ENCODE measurements at regions not wholly inside any gene's neighbourhood (a gene's known extent, or its start where the extent isn't known, plus 50 kb on each side); places are given as distances from the start of the nearest gene placed in this dataset.
"Not testable (repeated sequence)": the region's sequence is repeated elsewhere in the genome, so short reads cannot be mapped to it uniquely, and the experiment has no call there.

DNA sequence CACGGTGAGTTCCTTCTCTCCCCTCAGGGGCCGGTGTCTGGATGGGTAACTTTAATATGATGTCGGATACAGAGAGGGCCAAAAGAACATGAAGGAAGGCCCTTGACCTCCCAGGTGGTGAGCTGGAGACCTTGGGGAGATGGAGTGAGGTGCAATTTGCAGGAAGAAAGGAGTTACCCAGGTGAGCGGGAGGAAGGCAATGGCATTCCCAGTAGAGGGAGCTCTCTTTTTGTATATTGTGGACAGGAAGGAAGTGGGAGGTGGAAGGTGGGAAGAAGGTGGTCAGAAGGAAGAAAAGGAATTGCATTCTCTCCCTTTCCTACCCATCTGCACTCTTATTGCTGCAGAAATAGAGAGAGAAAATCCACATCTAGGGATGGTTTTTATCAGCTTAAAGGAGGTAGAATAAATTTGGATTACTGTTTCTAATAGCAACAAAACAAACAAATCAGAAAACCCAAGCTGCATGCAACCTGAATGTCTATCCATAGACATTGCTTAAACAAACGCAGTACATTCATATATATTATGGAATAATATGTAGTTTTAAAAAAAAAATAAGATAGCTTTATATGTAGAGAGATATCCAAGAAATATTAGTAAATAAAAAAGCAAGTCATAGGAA is 169.0 kb upstream of the TSC22D2 start:
- FAIRE-seq, result no peak

DNA sequence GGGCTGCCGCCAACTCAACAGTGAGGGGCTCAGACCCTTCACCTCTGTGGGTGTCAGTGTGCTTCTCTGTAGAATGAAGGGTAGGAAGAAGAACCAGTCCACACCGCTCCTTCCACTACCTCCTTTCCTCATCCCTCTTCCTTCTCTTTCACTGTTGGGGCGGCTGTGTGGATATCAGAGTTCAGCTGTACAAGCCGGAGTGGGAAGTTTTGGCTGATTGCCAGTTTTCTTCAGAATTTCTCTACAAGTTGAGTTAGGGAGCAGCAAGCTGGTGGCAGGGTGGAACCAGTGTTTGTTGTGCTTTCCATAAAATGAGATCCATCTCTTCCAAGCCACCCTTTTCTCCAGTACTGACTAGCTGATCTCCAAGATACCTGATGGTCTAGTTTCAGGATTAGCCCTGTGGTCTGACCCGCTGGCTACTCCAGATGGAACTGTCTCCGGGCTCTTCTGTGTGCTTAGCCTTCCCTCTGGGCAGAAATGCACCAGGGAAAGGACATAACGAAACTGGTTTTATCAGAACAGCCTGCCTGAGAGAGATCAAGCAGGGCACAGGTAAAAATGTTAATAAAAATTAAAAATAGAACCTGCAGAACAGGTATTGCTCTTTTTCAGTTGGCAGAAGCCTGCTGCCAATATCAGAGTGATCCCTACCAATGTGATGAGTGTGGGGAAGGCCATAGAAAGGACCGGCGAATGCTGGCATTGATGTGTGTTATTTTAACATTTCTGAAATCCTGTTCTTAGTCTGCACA is 169.9 kb upstream of the TSC22D2 start:
- no peak for FAIRE-seq

GRCh38 chr3:150237490-150237889 is 170.6 kb upstream of the TSC22D2 start:
- no peak for FAIRE-seq

DNA sequence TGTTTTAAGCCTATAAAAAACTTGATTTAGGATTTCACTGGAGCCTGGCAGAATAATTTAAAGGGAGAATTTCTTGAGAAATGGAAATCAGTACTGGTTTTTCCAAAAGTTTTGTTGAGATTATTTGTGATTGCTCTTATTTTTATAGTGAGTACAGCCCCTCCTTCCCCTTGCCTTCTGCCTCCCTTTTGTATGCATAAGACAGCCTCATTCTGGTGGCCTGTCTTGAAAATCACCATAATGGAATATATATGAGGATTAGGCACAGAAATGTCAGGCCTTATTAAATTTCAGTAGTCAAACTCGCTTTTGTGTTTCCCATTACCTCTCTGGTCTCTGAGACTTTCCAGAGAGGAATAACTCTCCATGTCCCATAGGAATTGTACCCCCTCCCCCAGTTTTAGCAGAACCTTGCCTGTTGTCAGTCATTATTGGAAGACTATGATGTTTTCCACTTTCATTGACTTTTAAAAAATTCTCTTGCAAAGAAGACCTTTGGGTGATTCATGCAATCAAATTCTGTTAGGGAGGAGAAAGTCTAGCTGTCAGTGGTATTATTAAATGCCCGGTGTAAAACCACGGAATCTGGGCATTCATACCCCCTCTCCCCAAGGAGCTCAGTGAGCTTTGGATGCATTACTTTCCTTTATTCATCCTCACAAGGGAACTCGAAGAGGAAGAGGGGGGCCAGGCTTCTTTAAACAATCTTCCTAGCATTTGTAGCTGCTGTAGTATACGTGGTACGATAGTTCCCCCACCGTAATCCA is 171.6 kb upstream of the TSC22D2 start:
- FAIRE-seq, result no peak

- FAIRE-seq, result no peak
Measured at GRCh38 chr3:150235799-150236198, 172.3 kb upstream of the TSC22D2 start.

DNA sequence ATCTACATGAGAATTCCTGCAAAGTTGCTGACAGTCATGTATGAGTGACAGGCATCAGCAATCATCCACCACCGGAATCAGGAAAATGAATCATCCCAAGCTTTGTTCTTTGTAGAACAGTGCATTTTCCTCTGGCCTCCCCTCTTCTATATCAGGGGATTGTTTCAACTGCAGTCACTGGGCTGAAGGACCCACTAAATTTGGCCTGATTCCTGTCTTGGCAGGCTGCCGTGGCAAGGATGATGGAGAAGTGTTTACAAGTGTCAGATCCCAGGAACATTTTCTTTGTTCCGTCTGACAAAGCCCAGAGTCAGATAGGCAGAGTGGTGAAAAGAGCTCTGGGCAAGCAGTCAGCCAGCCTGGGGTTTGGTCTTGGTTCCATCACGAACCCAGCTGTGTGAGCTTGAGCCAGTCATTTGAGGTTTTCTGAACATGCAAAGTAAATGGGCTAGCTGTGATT is 175.1 kb upstream of the TSC22D2 start:
- FAIRE-seq, result no peak

- no peak for FAIRE-seq
Measured at GRCh38 chr3:150230037-150230436, 178.1 kb upstream of the TSC22D2 start.

- not testable (repeated sequence) for FAIRE-seq
Measured at GRCh38 chr3:150228626-150229025, 179.5 kb upstream of the TSC22D2 start.

DNA sequence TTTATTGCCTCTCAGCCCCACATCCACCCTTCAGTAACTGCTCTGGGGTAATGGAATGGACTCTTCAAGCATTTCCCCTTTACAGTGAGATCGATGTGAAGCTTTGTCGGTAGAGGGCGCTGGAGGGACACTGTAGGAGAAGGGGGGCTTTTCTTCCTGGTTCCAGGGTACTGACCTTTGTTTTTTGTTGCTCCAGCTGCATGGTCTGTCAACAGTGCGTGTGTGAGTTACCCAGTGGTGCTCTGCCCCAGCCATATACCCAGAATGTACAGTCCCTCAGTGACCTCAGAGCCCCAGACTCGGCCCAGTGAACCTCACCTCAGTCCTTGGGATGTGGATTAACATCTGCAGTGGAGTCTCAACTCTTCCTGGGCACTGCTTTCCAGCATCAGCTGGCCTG is 180.3 kb upstream of the TSC22D2 start:
- FAIRE-seq, result no peak

GRCh38 chr3:150225986-150226385 is 182.1 kb upstream of the TSC22D2 start:
- no peak for FAIRE-seq

GRCh38 chr3:150223558-150223957 is 184.5 kb upstream of the TSC22D2 start:
- no peak for FAIRE-seq

DNA sequence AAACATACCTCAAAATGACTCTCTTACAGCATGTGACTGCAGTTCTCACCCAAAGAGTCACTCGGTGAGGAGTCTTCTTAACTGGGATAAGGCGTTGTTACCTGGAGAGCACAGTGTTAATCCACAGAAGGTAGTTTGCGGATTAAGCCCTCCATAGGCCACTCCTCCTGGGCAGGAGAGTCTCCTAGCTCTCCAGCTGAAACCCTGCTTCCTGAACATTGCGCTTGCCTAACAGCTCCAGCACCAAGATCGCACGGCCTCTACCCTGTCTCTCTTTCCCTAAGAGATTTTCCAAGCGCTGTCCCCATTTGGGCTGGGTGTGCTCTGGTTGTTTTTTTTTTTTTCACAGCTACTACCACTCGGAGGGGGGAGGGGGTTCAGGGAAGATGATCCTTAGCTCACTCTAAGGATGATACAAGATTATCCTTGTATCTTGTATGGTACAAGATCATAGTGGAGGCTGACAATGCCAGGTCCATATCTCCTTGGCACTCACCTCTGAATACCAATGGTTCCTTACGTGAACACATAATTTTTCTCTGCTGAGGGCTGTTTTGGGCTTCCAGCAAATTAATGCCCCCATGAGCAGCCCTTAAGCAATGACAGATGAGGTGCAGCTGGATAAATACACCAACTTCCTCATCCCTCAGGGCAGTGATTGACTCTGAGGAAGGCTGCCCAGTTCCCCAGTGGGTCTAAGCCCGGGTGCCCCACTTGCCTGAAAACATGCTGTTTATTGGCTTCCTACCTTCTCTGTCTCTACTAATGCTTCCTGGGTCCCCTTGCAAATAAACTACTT is 185.2 kb upstream of the TSC22D2 start:
- FAIRE-seq, result no peak

DNA sequence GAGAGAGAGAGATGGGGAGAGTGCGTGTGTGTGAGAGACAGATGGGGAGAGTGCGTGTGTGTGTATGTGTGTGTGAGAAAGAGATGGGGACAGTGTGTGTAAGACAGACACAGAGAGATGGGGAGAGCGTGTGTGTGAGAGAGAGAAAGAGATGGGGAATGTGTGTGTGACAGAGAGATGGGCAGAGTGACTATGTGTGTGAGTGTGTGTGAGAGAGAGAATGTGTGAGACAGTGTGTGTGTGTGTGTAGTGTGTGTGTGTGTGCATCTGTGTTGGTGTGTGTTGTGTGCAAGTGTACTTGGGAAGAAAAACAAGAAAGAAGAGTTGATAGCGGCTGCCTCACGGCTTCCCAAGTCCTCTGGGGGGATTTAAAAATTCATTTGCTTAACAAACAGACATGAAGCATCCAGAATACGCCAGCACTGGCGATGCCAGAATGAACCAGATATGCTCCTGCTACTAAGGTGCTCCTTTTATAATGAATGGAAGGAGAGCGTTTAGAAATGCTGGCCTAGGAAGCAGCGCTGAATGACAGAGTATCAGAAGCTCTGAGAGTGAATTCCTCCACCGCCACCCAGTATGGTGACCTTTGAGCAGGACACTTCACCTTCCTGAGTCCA is 186.1 kb upstream of the TSC22D2 start:
- no peak for FAIRE-seq

GRCh38 chr3:150220799-150221198 is 187.3 kb upstream of the TSC22D2 start:
- FAIRE-seq, result no peak

GRCh38 chr3:150220041-150220440 is 188.1 kb upstream of the TSC22D2 start:
- no peak for FAIRE-seq

DNA sequence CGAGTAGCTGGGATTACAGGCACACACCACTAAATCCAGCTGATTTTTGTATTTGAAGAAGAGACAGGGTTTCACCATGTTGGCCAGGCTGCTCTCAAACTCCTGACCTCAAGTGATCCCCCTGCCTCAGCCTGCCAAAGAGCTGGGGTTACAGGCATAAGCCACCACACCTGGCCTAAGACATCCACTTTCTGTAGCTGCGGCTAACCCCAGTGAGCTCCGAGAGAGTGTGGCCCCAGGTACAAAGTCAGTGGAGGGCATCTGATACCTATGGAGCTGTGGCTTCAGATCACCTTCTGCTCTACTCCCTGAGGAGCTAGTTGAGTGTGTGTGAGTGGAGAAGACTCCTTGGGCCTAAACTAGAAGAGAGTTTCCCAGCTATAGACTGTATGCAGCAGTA is 189.3 kb upstream of the TSC22D2 start:
- FAIRE-seq, result no peak

DNA sequence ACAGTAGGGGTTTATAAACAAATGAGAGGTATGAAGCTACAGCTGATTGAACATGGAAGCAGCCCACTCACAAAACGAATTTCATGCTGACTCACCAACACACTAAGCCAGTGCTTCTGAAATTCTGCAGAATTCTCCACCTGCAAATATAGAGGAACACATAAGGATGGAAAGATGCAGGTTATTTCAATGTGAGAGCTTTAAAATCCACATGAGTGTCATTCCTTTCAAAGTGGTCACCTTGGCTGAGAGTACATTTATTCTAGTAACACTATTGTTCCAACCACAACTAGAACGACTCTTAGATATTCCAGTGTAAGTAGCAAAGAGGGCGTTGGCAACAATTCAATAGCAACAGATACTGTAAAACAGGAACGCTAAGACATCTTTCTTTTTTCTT is 189.9 kb upstream of the TSC22D2 start:
- FAIRE-seq, result no peak

- no peak for FAIRE-seq
Measured at GRCh38 chr3:150217691-150218090, 190.4 kb upstream of the TSC22D2 start.

GRCh38 chr3:150216866-150217600 is 191.1 kb upstream of the TSC22D2 start:
- no peak for FAIRE-seq

DNA sequence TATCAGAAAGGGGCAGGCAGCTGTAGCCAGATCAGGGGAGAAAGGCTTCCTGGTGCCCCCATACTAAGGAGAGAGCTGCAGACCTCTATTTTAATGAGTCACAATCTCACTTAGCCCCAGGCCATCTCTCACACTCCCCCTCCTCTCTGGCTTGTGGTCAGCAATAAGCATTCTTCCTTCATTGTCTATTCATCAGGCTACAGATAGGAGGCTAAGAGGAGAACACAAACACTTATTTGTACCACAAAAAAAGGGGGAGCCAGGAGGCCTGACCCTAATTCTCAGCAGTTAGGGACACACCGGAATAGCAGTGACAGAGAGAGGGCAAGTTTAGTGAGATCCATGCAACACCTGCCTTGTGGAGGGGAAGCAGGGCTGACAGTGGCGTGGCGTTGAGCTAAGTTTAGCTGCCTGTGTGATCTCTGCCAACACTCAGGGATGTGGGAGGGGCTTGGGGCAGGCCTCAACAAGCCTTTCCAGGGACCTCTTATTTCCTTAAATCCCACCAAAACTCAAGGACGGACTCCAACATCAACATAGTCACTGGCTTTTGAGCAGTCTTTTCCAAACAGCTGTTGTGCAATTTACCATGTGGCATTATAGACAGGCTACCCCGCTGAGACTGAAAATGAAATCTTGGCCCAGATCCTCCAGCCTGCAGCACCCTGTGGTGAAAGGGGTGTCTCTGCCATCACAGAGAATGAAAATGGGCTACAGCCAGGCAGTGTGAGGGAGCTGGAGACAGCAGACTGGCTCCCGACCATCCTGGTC is 191.9 kb upstream of the TSC22D2 start:
- no peak for FAIRE-seq

- FAIRE-seq, result no peak
Measured at GRCh38 chr3:150215616-150216015, 192.5 kb upstream of the TSC22D2 start.

All from A204.1 (cell line).